ENCODE measurements at regions not wholly inside any gene's neighbourhood (a gene's known extent, or its start where the extent isn't known, plus 50 kb on each side); places are given as distances from the start of the nearest gene placed in this dataset.
"Not testable (repeated sequence)": the region's sequence is repeated elsewhere in the genome, so short reads cannot be mapped to it uniquely, and the experiment has no call there.

GRCh38 chr10:23886355-23886754 lies 322.6 kb upstream of the KIAA1217 start:
- DNase-seq, result no peak

- no peak for DNase-seq
Observed at GRCh38 chr10:23891301-23891700, 317.6 kb upstream of the KIAA1217 start.

DNA sequence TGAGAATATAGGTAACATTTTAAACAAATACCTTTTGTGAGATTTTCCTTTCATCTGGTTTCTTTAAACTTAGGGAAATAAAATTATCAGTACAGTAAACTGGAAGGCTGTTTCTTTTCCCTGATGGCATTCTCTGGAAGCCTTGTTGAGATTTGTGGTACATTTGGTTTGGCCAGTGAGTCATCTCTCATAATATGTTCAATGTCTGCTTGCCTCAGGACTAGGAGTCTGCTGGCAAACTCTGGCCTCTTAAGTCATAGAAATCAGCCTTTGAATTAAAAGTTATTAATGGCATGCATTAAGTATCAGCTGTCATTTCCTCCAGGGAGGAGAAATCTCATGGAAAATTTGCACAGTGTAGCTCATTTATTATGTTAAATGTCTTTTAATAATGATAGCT lies 316.6 kb upstream of the KIAA1217 start:
- no peak for DNase-seq

DNA sequence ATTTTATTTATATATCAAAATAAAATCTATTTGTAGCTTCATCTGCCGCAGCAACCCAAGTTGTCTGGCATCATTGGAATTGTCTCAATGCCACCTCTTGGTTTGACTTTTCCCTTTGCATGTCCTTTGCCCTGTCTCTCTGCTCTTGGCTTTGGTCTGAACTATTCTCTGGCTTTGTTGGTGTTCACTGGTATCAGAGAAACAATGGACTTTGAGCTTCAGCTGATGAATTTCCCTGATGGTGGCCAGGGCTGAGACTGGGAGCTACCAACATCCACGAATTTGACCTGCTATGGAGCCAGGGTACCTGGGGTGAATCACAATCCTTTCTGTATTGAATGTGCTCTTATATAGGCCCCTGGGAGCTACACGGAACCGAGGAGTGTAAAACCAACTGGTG lies 311.7 kb upstream of the KIAA1217 start:
- no peak for DNase-seq

GRCh38 chr10:23897861-23898260 lies 311.1 kb upstream of the KIAA1217 start:
- no peak for DNase-seq

- no peak for DNase-seq
Observed at GRCh38 chr10:23899166-23899565, 309.8 kb upstream of the KIAA1217 start.

DNA sequence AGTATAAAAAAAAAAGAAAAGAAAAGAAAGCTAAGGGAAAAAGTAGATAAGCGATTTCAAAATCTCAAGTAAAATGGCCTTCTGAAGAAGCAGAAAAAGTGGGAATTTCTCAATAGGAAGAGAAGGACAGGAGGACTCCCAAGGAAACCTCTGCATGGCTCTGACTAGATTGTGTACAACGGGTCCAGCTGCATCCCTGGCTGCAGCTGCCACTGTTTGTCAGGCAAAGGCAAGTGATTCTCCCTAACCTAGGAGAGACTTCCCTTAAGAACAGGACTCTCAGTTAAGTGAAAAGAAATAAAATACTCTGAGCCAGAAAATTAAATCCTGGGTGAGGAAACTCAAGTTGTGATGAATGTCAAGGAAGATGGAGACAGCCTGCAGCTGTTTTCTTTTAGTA lies 298.6 kb upstream of the KIAA1217 start:
- no peak for DNase-seq

GRCh38 chr10:23912884-23913404 lies 296.0 kb upstream of the KIAA1217 start:
- DNase-seq, result no peak

DNA sequence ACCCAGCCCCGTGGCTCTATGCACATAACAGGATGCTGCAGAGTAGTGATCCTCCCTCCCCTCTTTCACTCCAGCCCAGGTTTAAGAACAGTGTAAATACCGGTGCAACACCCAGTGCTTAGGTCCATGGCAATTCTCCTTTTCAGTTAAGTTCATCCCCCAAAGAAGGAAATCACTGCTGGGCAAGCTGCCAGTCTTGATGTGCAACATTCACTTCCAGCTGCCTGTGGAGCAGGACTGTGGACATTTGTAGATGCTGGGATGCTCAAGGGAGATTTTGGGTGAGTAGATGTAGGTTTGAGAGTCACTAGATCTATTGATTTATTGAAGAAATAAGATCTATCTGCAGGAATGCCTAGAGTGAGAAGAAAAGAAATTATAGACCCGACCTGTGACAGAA lies 294.3 kb upstream of the KIAA1217 start:
- no peak for DNase-seq

- no peak for DNase-seq
Observed at GRCh38 chr10:23917251-23917840, 291.6 kb upstream of the KIAA1217 start.

GRCh38 chr10:23918090-23918723 lies 290.7 kb upstream of the KIAA1217 start:
- DNase-seq, result no peak

DNA sequence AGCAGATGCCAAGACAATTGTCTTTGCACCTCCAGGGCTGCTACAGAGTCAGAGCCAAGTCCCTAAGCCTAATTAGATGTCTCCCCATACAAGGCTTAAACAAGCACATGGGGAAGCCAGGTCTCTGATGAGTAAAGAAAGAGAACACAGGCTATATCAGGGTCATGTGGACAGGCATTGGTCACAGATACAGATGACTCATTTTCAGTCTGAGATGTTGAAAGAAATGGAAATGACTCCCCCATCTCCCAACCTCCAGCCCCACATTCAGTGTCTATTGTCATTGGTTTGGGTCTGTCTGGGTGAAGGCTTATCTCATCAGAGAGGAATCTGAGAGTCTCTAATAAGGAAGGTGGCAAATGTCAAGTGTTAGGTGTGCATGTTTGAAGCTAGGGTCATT lies 290.1 kb upstream of the KIAA1217 start:
- no peak for DNase-seq

DNA sequence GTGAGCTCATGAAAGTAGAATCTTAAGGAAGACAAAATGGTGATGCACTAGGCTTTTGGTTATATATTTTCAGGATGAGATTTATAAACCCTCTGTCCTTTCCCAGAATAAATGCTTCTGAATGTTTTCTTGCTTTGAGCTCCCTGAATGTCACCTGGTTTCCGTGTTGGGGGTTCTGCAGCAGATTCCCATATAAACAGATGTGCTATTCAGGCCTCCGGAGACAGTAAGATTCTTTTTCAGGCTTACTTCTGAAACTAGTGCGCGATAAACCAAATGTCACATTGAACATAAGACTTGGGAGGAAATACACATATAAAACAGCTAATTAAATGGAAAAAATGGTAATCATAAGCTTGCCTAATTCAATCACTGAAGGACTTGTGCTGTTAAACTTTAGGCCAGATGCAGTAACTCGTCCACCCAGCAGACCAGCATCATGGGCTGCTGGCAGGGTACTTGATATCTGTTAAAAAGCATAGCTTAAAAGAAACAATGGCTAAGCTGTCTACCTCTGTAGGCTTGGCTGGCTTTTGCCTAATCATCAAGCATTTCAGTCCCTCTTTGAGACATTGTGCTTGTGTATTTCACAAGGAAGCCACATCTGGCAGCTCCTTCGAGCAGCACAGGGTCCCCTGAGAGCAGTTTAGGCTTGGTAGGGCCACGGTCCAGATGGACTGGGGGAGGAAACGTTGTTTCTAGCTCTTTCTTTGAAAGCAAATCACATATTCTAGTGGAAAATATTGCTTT lies 281.2 kb upstream of the KIAA1217 start:
- no peak for DNase-seq

- not testable (repeated sequence) for DNase-seq
Observed at GRCh38 chr10:23934023-23934422, 274.9 kb upstream of the KIAA1217 start.

- no peak for DNase-seq
Observed at GRCh38 chr10:23945845-23946244, 263.1 kb upstream of the KIAA1217 start.

- DNase-seq, result no peak
Observed at GRCh38 chr10:23951841-23952240, 257.1 kb upstream of the KIAA1217 start.

DNA sequence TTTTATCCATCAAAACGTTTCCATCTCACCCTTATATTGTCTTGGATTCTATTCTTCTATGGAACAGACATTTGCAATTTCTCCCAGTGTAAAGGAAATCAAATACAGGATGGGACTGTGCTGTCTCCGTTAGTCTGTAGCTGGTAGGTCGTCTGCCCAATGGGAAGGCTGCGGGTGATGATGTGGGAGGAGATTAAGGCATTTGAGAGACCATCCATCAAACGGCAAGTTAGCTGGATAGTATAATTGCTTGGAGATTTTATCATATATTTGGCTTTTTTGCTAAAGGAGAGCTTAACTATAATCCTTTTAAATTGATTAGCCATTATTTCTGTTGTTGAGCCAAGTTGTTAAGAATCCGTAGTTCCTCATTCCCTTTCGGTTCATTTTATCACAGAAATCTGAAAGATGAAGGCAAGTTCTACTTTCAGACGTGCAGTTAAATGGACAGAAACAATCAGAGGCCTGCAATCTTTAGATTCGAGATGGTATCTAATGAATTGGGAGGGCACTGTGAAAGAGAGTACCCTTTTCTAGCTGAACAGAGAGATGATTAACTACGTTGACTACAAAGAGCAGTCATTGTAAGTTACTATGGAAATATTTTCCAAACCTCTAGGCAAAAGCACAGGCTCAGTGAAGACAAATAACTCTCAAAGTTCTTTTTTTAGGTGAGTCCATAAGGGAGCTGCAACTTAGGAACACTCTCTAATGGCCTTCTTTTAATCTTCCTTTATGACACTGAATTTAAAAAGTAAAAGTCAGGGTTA lies 253.3 kb upstream of the KIAA1217 start:
- no peak for DNase-seq

DNA sequence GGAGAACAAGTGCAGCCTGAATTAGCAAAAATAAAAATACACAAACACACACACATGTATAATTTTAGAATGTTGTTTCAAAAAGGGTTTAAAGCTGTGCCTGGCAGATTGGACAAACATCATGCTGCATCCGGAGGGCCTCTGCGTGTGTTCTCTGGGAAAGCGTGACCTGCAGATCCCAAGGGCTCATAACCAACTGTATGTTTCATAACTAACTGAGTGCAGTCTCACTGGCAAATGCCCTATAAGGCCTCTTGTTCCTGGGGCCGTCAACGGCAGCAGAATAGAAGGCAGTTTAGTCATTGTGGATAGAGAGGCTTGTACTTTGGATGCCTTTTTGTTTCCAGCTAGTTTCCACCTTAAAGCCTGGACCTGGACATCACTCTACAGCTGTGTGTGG lies 243.8 kb upstream of the KIAA1217 start:
- no peak for DNase-seq

- no peak for DNase-seq
Observed at GRCh38 chr10:23965880-23966279, 243.1 kb upstream of the KIAA1217 start.

DNA sequence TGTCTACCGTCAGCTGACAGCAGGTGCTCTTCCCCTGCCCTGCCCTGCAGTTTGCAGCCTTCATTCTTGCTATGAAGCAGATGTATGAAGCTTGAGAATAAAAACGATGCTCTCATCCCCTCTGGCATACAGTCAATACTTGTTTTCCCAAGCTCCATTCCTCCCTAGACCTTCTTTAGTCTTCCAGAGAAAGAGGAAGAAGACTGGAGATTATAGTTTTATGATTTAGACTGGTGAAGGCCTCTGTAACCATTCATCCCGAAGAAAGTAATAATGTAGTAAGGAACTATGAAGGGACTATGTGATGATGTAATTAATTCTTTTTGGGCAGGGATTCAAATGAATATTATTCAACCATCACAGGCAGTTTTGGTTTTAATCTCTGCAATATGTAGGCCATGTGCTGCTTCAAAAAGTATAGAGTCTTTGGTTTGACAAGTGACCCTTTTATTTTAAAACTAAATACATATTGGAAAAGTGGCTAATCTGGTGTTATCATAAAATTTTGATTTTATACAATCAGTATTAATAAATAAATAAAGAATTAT lies 242.4 kb upstream of the KIAA1217 start:
- DNase-seq, result no peak

- DNase-seq, result no peak
Observed at GRCh38 chr10:23968301-23968700, 240.6 kb upstream of the KIAA1217 start.

DNA sequence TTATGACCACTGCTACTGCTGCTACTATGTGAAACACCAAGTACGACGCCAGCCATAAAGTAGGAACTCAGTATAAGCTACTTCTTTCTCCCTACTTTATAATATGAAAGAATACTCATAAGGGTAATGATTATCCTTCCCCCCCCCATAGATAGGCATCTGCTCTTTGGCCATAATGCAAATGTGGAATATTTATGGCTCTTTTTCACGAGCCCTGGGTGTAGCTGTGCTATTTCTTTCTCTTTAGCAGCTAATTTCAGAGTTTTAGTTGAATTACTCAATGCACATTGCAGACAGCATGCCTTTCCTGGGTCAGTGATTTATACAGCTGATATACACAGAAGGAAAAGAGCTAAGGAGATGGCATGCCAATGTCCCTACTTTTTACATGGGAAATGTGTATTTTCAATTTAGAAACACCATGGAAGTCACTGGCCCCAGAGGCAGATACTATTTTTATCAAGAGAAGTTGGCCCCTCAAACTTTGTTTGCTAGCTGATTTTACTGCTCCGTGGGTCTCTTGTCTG lies 234.1 kb upstream of the KIAA1217 start:
- DNase-seq, result no peak

DNA sequence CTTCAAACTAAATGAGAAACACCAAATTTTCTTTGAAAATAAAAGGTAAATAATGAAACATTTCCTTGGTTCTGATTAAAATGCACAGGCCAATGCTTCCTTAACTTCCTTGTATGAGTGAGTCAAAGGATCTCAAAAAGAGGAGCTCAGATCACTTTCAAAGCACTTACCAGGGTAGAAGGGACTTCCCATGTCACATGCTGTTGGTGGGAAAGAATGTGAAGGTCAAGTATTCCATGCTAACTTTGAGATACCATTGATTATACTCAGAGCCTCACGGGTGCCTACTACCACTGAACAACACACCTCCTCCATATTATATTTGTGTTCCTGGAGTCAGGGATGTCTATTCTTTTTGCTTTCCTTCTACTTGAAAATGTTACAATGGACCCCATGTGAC lies 233.5 kb upstream of the KIAA1217 start:
- no peak for DNase-seq

Measured in NCI-H526 treated with DMSO at 0.1 percent for 48 hours (cell line).